Testis (tissue), 2 donors: ENCODE measurements at regions not wholly inside any gene's neighbourhood (a gene's known extent, or its start where the extent isn't known, plus 50 kb on each side); places are given as distances from the start of the nearest gene placed in this dataset.

Source experiments
- DNase-seq: peaks from one replicate; pipeline ENCODE4 v3.0.0-alpha.2; 2019
- H3K27ac ChIP-seq, 2 donors: fragments of 200-600 bp; sonication (generic); one replicate each; pipeline ENCODE4 v1.5.1; 2019
- H3K27me3 ChIP-seq: fragments of 200-600 bp; sonication (generic); one replicate; pipeline ENCODE4 v1.5.1; 2019
- H3K36me3 ChIP-seq: fragments of 200-600 bp; sonication (generic); one replicate; pipeline ENCODE4 v1.5.1; 2017; ENCODE audit warnings: low read depth; ENCODE audit errors: missing control alignments
- H3K4me1 ChIP-seq: fragments of 200-600 bp; sonication (generic); one replicate; pipeline ENCODE4 v1.5.1; 2019
- H3K4me3 ChIP-seq, 2 donors: fragments of 200-600 bp; sonication (generic); one replicate each; pipeline ENCODE4 v1.5.1; 2017 to 2019
- H3K9me3 ChIP-seq: fragments of 200-600 bp; sonication (generic); one replicate; pipeline ENCODE4 v1.5.1; 2017
- CTCF ChIP-seq, 3 experiments: fragments of 450-650 bp in 2 of 3; fragments of 200-600 bp in 1 of 3; sonication (generic) in 1 of 3; IDR thresholded peaks; one replicate each; pipeline ENCODE4 v1.5.1; 2016 to 2019; ENCODE audit warnings: antibody characterized with exemption in 3 of 3, mild to moderate bottlenecking in 2 of 3, moderate library complexity in 1 of 3
- POLR2A ChIP-seq: fragments of 450-650 bp; IDR thresholded peaks from one replicate; pipeline ENCODE4 v1.6.1; 2017; ENCODE audit warnings: antibody characterized with exemption, mild to moderate bottlenecking, moderate library complexity
- WGBS, 2 donors: methylation state at CpG; one replicate each; pipeline ENCODE4 v1.1.5; 2018; 5-methylcytosine and 5-hydroxymethylcytosine counted together
- intact Hi-C: fragments of 100-400 bp; cut with DNase I; formaldehyde crosslinking; loops from one replicate; pipeline ENCODE4 v1.15.1; 2023; ENCODE audit warnings: low total_unique reads

GRCh38 chr2:59903994-59904544, 649.4 kb downstream of the BCL11A start:
- H3K27ac ChIP-seq: no peak overlapping the region
- intact Hi-C loops: no loop called here
- no peaks in the 10 kb centered on the region for H3K4me1 ChIP-seq
- no peak for TF ChIP-seq POLR2A
- no peak for TF ChIP-seq CTCF (IDR thresholded peaks at IDR 0.05)
- no peaks in the 10 kb centered on the region for H3K36me3 ChIP-seq
- H3K9me3 ChIP-seq: no peaks in the 10 kb centered on the region
- H3K4me3 ChIP-seq: no peak overlapping the region
- DNase-seq: no peak
- 69 to 73% methylated on average over 9 of the region's 9 CpGs for WGBS, 2 donors
- H3K27me3 ChIP-seq: no peaks in the 10 kb centered on the region

DNA sequence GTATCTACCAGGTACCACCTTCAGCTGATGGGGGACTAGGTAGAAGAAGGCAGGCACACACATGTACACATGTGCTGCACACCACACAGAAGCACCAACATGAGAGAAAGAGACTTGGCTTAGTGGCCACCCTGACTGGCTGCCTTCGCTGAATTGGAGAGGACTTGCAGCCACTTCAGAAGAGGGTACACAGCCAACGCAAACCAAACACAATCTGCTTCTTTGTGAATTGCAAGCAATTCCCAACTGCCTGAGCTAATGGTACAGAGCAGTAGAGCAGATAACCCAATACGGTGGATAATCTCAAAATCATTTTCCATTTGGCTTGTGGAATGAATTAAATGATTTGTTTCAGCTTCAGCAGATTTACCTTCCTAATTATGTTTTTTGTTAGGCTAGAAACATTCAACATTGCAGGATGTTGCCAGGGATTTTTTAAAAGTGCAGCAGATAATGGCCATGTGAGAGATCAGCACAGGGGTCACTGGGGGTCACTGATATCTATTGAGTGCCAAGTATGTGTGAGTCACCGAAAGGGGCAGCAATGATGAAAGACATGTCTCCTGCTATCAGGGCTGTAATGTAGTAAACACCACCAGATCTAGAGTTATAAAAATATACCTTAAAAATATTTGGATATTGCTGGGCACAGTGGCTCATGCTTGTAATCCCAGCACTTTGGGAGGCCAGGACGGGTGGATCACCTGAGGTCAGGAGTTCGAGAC, 652.6 kb downstream of the BCL11A start:
- no peak for DNase-seq
- 86 to 90% methylated on average over 6 of the region's 6 CpGs for WGBS, 2 donors
- TF ChIP-seq POLR2A (no peak), CTCF (IDR thresholded peaks at IDR 0.05) (no peak)
- H3K27me3 ChIP-seq: no peaks in the 10 kb centered on the region
- no peak overlapping the region for H3K27ac ChIP-seq
- no peaks in the 10 kb centered on the region for H3K9me3 ChIP-seq
- H3K36me3 ChIP-seq: no peaks in the 10 kb centered on the region
- H3K4me1 ChIP-seq: no peaks in the 10 kb centered on the region
- intact Hi-C loops: no loop called here
- H3K4me3 ChIP-seq: no peak overlapping the region

- no peaks in the 10 kb centered on the region for H3K4me1 ChIP-seq
- intact Hi-C loops: no loop called here
- no peak overlapping the region for H3K27ac ChIP-seq
- H3K27me3 ChIP-seq: no peaks in the 10 kb centered on the region
- no peak overlapping the region for H3K4me3 ChIP-seq
- no peaks in the 10 kb centered on the region for H3K9me3 ChIP-seq
- H3K36me3 ChIP-seq: no peaks in the 10 kb centered on the region
- no peak for DNase-seq
- no peak for TF ChIP-seq POLR2A
- TF ChIP-seq CTCF (IDR thresholded peaks at IDR 0.05): no peak
- 73 to 91% methylated on average over 3 of the region's 3 CpGs for WGBS, 2 donors
Observed at GRCh38 chr2:59899692-59900091, 653.8 kb downstream of the BCL11A start.

- Histone ChIP-seq H3K9me3 (no peaks in the 10 kb centered on the region), H3K27me3 (no peaks in the 10 kb centered on the region), H3K36me3 (no peaks in the 10 kb centered on the region), H3K4me3 (no peak overlapping the region), H3K4me1 (no peaks in the 10 kb centered on the region), H3K27ac (no peak overlapping the region)
- no peak for TF ChIP-seq POLR2A
- TF ChIP-seq CTCF (IDR thresholded peaks at IDR 0.05): no peak
- intact Hi-C loops: no loop called here
- 83 to 86% methylated on average over 3 of the region's 3 CpGs for WGBS, 2 donors
- DNase-seq: no peak
Observed at GRCh38 chr2:59896499-59897245, 656.8 kb downstream of the BCL11A start.
